GM18498 (cell line): ENCODE measurements at regions not wholly inside any gene's neighbourhood (a gene's known extent, or its start where the extent isn't known, plus 50 kb on each side); places are given as distances from the start of the nearest gene placed in this dataset.
"Not testable (repeated sequence)": the region's sequence is repeated elsewhere in the genome, so short reads cannot be mapped to it uniquely, and the experiment has no call there.

Experiments used
- ATAC-seq: cut with Tn5 transposase; IDR thresholded peaks from one replicate; pipeline ENCODE4 v1.9.1; 2021; ENCODE audit warnings: mild to moderate bottlenecking, moderate library complexity; ENCODE audit not compliant: unreplicated experiment

- no peak for ATAC-seq
These were observed 51.5 kb downstream of the CRPPA start for GRCh38 chr7:16369855-16370254.

- not testable (repeated sequence) for ATAC-seq
These were observed 52.0 kb downstream of the CRPPA start for GRCh38 chr7:16369309-16369708.

GRCh38 chr7:16368885-16369284 is 52.5 kb downstream of the CRPPA start:
- ATAC-seq = no peak

- no peak for ATAC-seq
These were observed 54.2 kb downstream of the CRPPA start for GRCh38 chr7:16367115-16367514.

GRCh38 chr7:16365952-16366351 is 55.4 kb downstream of the CRPPA start:
- ATAC-seq = peak; percentile 38

GRCh38 chr7:16365177-16365576 is 56.2 kb downstream of the CRPPA start:
- ATAC-seq = peak; percentile 57

GRCh38 chr7:16359216-16359615 is 62.1 kb downstream of the CRPPA start:
- no peak for ATAC-seq

GRCh38 chr7:16357921-16358320 is 63.4 kb downstream of the CRPPA start:
- no peak for ATAC-seq

- no peak for ATAC-seq
These were observed 63.9 kb downstream of the CRPPA start for GRCh38 chr7:16357474-16357873.

- no peak for ATAC-seq
These were observed 64.9 kb downstream of the CRPPA start for GRCh38 chr7:16356301-16356958.

- no peak for ATAC-seq
These were observed 66.8 kb downstream of the CRPPA start for GRCh38 chr7:16354573-16354972.

GRCh38 chr7:16353226-16353625 is 68.1 kb downstream of the CRPPA start:
- ATAC-seq = no peak

GRCh38 chr7:16350634-16351033 is 70.7 kb downstream of the CRPPA start:
- peak; percentile 71 for ATAC-seq

- no peak for ATAC-seq
These were observed 73.1 kb downstream of the CRPPA start for GRCh38 chr7:16348251-16348650.

- no peak for ATAC-seq
These were observed 73.5 kb downstream of the CRPPA start for GRCh38 chr7:16347827-16348192.

GRCh38 chr7:16347066-16347826 is 74.1 kb downstream of the CRPPA start:
- no peak for ATAC-seq

- ATAC-seq = peak; percentile 71
These were observed 75.1 kb downstream of the CRPPA start for GRCh38 chr7:16345979-16346958.

- ATAC-seq = no peak
These were observed 76.4 kb downstream of the CRPPA start for GRCh38 chr7:16344927-16345326.

- no peak for ATAC-seq
These were observed 77.7 kb downstream of the CRPPA start for GRCh38 chr7:16343612-16344011.

- ATAC-seq = no peak
These were observed 83.3 kb downstream of the CRPPA start for GRCh38 chr7:16338065-16338464.

- ATAC-seq = no peak
These were observed 95.2 kb downstream of the CRPPA start for GRCh38 chr7:16326106-16326505.
